B cell (primary cell): ENCODE measurements at regions not wholly inside any gene's neighbourhood (a gene's known extent, or its start where the extent isn't known, plus 50 kb on each side); places are given as distances from the start of the nearest gene placed in this dataset.

Experiments used
- ATAC-seq: fragments of 200-7000 bp; cut with Tn5 transposase; one replicate; pipeline ENCODE4 v1.10.0; 2021; ENCODE audit warnings: low read depth, mild to moderate bottlenecking, moderate number of reproducible peaks, moderate library complexity
- CTCF ChIA-PET: fragments of 350-600 bp; sonication (Branson Sonifier 250); formaldehyde crosslinking; loops from one replicate; lab custom pipeline; 2021; ENCODE audit warnings: antibody characterized with exemption, inconsistent platforms; lab: Charles Lee
- POLR2A ChIA-PET: fragments of 350-600 bp; sonication (Branson Sonifier 250); formaldehyde crosslinking; loops from one replicate; lab custom pipeline; 2021; ENCODE audit warnings: antibody characterized with exemption; lab: Charles Lee
- DNase-seq: peaks from one replicate; pipeline ENCODE4 v3.0.0; 2013
- H2AFZ ChIP-seq: 2 replicates; pipeline ENCODE4 v1.6.1; 2012; ENCODE audit warnings: mild to moderate bottlenecking, low read depth, low read length; ENCODE audit not compliant: insufficient read depth, poor library complexity, severe bottlenecking
- H3K27ac ChIP-seq, 2 donors: 1 replicate in 1 of 2; 2 replicates in 1 of 2; pipeline ENCODE4 v1.5.1; 2012 to 2013; ENCODE audit warnings: low read length in 2 of 2, mild to moderate bottlenecking in 2 of 2, moderate library complexity in 1 of 2
- H3K27me3 ChIP-seq, 4 experiments: fragments of 200-600 bp in 1 of 4; sonication (generic) in 1 of 4; replicated peaks in 1 of 4; 1 replicate in 2 of 4; 2 replicates in 2 of 4; pipeline versions ENCODE4 v1.6.1 to v1.7.0; 2013 to 2016; ENCODE audit warnings: low read length in 3 of 4, mild to moderate bottlenecking in 2 of 4, mixed read lengths in 1 of 4, moderate library complexity in 1 of 4; ENCODE audit not compliant: insufficient read depth in 4 of 4, control insufficient read depth in 3 of 4; ENCODE audit errors: control extremely low read depth in 1 of 4
- H3K36me3 ChIP-seq, 2 experiments: replicated peaks in 1 of 2; 1 replicate in 1 of 2; 2 replicates in 1 of 2; pipeline versions ENCODE4 v1.6.1 to v1.7.1; 2013; ENCODE audit warnings: low read length in 1 of 2; ENCODE audit not compliant: insufficient read depth in 2 of 2, control insufficient read depth in 1 of 2; ENCODE audit errors: control extremely low read depth in 1 of 2, extremely low read depth in 1 of 2
- H3K4me1 ChIP-seq, 2 donors: fragments of 200-600 bp in 1 of 2; sonication (generic) in 1 of 2; 1 replicate in 1 of 2; 2 replicates in 1 of 2; pipeline versions ENCODE4 v1.5.1 to v1.6.1; 2013 to 2017; ENCODE audit warnings: low read length in 2 of 2; ENCODE audit not compliant: control insufficient read depth in 2 of 2, insufficient read depth in 2 of 2
- H3K4me2 ChIP-seq: replicated peaks from 2 replicates; pipeline ENCODE3; 2012; ENCODE audit warnings: mild to moderate bottlenecking, low read depth, low read length; ENCODE audit not compliant: poor library complexity, severe bottlenecking
- H3K4me3 ChIP-seq, 5 experiments: fragments of 200-600 bp in 1 of 5; sonication (generic) in 1 of 5; 1 replicate in 3 of 5; 2 replicates in 2 of 5; pipeline versions ENCODE4 v1.5.1 to v1.7.0; 2011 to 2016; ENCODE audit warnings: low read length in 4 of 5, mild to moderate bottlenecking in 4 of 5, low read depth in 2 of 5, control low read depth in 1 of 5, moderate library complexity in 1 of 5; ENCODE audit not compliant: insufficient read depth in 1 of 5; ENCODE audit errors: control extremely low read depth in 1 of 5, extremely low read depth in 1 of 5
- H3K79me2 ChIP-seq: fragments of 200-600 bp; sonication (generic); one replicate; pipeline ENCODE4 v1.6.0; 2016; ENCODE audit warnings: low read length; ENCODE audit not compliant: control insufficient read depth, insufficient read depth
- H3K9ac ChIP-seq: fragments of 200-600 bp; sonication (generic); 2 replicates; pipeline ENCODE4 v1.6.1; 2017; ENCODE audit warnings: mild to moderate bottlenecking, low read length, moderate library complexity
- H3K9me3 ChIP-seq, 3 donors: one replicate each; pipeline versions ENCODE4 v1.6.1 to v1.7.1; 2013; ENCODE audit warnings: low read length in 2 of 3; ENCODE audit not compliant: control insufficient read depth in 2 of 3, insufficient read depth in 1 of 3; ENCODE audit errors: control extremely low read depth in 1 of 3
- H4K20me1 ChIP-seq: 2 replicates; pipeline ENCODE4 v1.6.0; 2012; ENCODE audit warnings: mild to moderate bottlenecking, low read length; ENCODE audit not compliant: insufficient read depth, control insufficient read depth, poor library complexity, severe bottlenecking
- H3K27ac Mint-ChIP-seq: one replicate; pipeline ENCODE4 v1.8.0; 2021; ENCODE audit warnings: mixed read lengths
- H3K27me3 Mint-ChIP-seq: one replicate; pipeline ENCODE4 v1.8.0; 2021; ENCODE audit warnings: mixed read lengths
- H3K4me1 Mint-ChIP-seq: one replicate; pipeline ENCODE4 v1.8.0; 2021; ENCODE audit warnings: mixed read lengths
- H3K4me3 Mint-ChIP-seq: one replicate; pipeline ENCODE4 v1.8.0; 2021; ENCODE audit warnings: mixed read lengths
- H3K9me3 Mint-ChIP-seq: one replicate; pipeline ENCODE4 v1.8.0; 2022; ENCODE audit warnings: mixed read lengths; ENCODE audit not compliant: insufficient read depth
- EZH2 ChIP-seq: IDR thresholded peaks from 2 replicates; pipeline ENCODE4 v1.6.1; 2012; ENCODE audit warnings: borderline replicate concordance, low read depth, mild to moderate bottlenecking, moderate library complexity, low read length; ENCODE audit not compliant: insufficient read depth, poor library complexity, severe bottlenecking
- WGBS: methylation state at CpG from one replicate; pipeline ENCODE4 v1.1.5; 2013; ENCODE audit warnings: missing lambda C conversion rate; ENCODE audit not compliant: insufficient coverage; 5-methylcytosine and 5-hydroxymethylcytosine counted together
- intact Hi-C: fragments of 100-400 bp; cut with micrococcal nuclease; formaldehyde crosslinking; loops from one replicate; pipeline ENCODE4 v1.10.0; 2022
- TF ChIP-seq, protein P1 (sequence below): fragments of 200-600 bp; IDR thresholded peaks from one replicate; pipeline ENCODE4 v1.8.0; 2022; ENCODE audit warnings: antibody characterized with exemption, mild to moderate bottlenecking

DNA sequence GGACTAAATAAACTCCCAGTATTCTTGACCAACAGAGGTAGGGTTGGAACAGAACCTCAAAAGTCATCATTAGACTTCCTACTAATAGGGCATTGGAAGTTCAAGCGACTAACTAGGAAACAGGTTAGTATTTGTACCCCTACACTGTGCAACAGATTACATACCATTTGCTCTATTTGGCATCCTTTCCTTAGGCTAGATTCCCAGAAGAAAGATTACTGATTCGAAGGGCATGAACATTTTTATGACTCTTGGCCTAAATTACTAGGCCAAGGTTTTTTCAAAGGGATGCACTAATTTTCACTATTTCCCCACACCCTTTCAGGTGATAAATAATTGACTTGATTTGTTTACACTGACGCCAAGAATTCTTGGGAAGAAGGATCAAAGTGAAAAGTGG, 104.8 kb upstream of the CYP1B1 start:
- Histone ChIP-seq H4K20me1 (no peaks in the 10 kb centered on the region), H3K9ac (no peak overlapping the region), H3K4me1 (peaks cover under 1 to 5% of the 10 kb centered on the region in 2 donors), H2AFZ (no peak overlapping the region), H3K36me3 (no peaks in the 10 kb centered on the region), H3K9me3 (no peaks in the 10 kb centered on the region), H3K4me2 (no peak overlapping the region), H3K27me3 (peaks cover 0 to 6% (median 0%) of the 10 kb centered on the region in 4 experiments), H3K27ac (no peak overlapping the region), H3K79me2 (no peaks in the 10 kb centered on the region), H3K4me3 (no peak overlapping the region)
- Mint-ChIP-seq H3K27me3 (peaks cover 16% of the 10 kb centered on the region), H3K9me3 (no peaks in the 10 kb centered on the region), H3K27ac (no peak overlapping the region), H3K4me3 (no peak overlapping the region), H3K4me1 (peaks cover 10% of the 10 kb centered on the region)
- ChIA-PET POLR2A (no interaction called here), CTCF (no interaction called here)
- intact Hi-C loops, result no loop called here
- 100% methylated on average over 1 of the region's 3 CpGs for WGBS
- DNase-seq (no peak), ATAC-seq (no peak)
- no peak for TF ChIP-seq EZH2
- TF ChIP-seq, protein P1, sequence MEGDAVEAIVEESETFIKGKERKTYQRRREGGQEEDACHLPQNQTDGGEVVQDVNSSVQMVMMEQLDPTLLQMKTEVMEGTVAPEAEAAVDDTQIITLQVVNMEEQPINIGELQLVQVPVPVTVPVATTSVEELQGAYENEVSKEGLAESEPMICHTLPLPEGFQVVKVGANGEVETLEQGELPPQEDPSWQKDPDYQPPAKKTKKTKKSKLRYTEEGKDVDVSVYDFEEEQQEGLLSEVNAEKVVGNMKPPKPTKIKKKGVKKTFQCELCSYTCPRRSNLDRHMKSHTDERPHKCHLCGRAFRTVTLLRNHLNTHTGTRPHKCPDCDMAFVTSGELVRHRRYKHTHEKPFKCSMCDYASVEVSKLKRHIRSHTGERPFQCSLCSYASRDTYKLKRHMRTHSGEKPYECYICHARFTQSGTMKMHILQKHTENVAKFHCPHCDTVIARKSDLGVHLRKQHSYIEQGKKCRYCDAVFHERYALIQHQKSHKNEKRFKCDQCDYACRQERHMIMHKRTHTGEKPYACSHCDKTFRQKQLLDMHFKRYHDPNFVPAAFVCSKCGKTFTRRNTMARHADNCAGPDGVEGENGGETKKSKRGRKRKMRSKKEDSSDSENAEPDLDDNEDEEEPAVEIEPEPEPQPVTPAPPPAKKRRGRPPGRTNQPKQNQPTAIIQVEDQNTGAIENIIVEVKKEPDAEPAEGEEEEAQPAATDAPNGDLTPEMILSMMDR, result no peak

DNA sequence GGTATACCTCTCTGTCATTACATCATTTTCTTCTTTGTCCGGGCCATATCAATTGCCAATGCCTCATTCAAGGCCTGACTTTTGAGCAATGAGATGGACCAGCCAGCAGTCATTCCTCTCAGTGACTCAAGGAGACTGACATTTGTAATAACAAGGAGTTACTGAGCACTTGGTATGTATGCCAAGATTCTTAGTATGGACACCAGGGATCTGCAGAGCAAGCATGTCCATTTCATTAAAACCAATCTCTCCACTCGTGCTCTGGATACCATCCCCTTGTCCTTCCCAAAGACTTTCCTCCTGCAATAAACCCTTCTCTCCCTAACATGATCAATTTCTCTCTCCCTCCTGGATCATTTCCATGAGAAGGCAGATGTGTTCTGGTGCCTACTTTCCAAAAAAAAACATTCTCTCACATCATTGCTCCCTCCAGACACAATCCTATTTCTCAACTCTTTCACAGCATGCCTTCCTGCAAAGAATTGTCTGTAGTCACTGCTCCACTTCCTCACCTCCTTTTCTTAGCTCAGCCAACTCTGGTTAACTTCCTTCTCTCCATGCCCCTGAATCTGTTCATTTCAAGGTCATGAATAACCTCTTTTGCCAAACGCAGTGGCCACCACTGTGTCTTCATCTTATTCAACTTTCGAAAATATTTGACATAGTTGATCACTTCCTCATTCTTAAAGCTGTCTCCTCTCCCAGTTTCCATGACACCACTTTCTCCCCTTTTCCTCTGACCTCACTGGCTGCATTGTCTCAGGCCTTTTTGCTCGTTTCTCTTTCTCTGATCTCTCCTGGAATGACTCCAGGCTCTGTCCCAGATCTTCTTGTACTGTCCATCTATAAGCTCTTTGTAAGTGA, 102.8 kb upstream of the CYP1B1 start:
- no peaks in the 10 kb centered on the region for H3K9me3 ChIP-seq
- peaks cover 28% of the 10 kb centered on the region for H3K27me3 Mint-ChIP-seq
- H3K36me3 ChIP-seq, result no peaks in the 10 kb centered on the region
- DNase-seq (no peak), ATAC-seq (no peak)
- H3K27me3 ChIP-seq, result peaks cover 0 to 6% (median 0%) of the 10 kb centered on the region in 4 experiments
- H3K27ac Mint-ChIP-seq, result no peak overlapping the region
- H3K4me1 ChIP-seq, result no peaks in the 10 kb centered on the region
- POLR2A ChIA-PET, result no interaction called here
- 55% methylated on average over 4 of the region's 5 CpGs for WGBS
- TF ChIP-seq EZH2, result no peak
- TF ChIP-seq, protein P1, result no peak
- H3K9ac ChIP-seq, result no peak overlapping the region
- intact Hi-C loops, result no loop called here
- no peak overlapping the region for H3K27ac ChIP-seq
- H3K4me2 ChIP-seq, result no peak overlapping the region
- H3K4me1 Mint-ChIP-seq, result no peaks in the 10 kb centered on the region
- H3K4me3 ChIP-seq, result no peak overlapping the region
- H4K20me1 ChIP-seq, result no peaks in the 10 kb centered on the region
- H3K79me2 ChIP-seq, result no peaks in the 10 kb centered on the region
- H3K4me3 Mint-ChIP-seq, result no peak overlapping the region
- H2AFZ ChIP-seq, result no peak overlapping the region
- CTCF ChIA-PET, result no interaction called here
- no peaks in the 10 kb centered on the region for H3K9me3 Mint-ChIP-seq
